GM18498 (cell line): ENCODE measurements at regions not wholly inside any gene's neighbourhood (a gene's known extent, or its start where the extent isn't known, plus 50 kb on each side); places are given as distances from the start of the nearest gene placed in this dataset.

Source experiments
- ATAC-seq: cut with Tn5 transposase; IDR thresholded peaks from one replicate; pipeline ENCODE4 v1.9.1; 2021; ENCODE audit warnings: mild to moderate bottlenecking, moderate library complexity; ENCODE audit not compliant: unreplicated experiment

DNA sequence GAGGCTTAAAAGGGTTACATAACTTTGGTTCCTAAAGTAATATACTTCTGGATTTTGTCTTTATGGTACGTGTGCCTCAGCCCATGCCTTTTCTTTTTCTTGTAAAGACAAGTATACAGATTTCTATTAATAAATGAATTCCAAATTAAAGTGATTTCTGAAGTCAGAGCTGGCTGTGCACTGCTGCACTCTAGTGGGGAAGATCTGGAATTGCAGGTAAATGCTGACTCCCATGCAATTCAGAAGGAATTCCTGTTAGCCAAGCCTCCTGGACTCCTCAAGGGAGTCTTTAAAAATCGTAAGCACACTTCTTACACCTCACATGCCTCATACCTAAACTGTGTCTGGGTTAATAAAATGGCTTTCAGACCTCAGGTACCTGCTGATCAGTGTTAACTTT is 118.4 kb upstream of the SLC7A1 start:
- ATAC-seq, result no peak

DNA sequence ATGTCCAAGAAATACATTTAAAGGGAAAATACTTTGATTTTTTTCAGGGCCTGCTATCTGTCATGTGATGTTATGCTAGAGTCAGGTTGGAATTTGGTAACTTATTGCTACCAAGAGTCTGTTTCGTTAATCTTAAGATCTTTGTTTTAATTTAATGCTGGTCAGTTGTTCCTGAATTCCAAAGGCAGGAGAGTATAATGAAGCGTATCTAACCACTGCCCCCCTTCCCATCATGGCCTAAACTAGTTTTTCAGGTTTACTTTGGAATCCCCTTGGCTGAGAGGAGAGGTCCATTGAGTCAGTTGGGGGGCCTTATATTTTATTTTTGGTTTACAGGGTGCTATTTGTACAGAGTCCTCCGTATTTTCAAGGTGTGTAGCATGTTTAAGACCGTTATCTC is 116.3 kb upstream of the SLC7A1 start:
- no peak for ATAC-seq

DNA sequence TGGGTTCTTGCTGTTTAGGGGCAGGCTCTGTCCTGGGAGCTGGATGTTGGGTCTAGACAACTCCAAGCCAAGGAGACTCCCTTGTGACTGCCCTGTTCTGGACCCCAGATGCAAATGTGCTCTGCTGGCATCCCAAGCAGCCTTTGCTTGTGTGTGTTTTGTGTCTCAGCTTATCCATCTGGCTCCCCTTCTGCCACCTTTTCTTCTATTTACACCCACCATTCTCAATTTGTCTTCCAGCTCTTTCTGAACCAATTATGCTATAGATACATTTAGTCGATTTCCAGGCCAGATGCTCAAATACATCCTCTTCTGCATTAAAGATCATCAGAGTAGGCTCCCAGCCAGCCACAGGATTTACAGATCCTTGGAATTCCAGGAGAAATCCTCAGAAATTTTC is 115.0 kb upstream of the SLC7A1 start:
- ATAC-seq, result no peak

DNA sequence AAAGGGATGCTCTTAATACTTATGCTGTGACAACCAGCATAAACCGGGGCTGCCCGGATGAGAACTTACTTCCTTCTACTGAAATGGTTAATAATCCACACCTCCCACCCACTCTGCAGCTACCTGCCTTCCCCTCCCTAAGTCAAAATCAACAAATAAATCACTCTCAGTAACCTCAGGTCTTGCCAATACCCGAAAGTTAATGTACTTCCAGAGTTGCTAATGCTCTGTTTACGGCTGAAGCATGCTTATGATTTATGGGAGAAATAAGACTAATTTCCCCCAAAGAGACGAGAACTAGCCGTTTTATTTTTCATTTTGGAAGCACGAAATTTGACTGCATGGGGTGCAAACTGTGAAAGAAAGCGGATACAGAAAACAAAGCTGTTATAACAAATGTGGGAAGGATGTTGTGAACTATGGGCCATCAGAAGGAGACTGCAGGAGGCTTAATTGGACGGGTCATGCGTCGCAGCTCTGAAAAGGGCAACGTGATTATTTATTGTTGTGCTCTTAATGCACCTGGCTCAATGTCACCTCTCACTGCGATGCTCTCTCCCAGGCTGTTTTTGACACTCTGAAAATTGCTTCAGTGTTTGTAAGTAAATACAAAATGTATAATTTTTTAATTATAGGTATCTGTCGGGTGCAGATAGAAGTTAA is 114.0 kb upstream of the SLC7A1 start:
- ATAC-seq, result no peak

DNA sequence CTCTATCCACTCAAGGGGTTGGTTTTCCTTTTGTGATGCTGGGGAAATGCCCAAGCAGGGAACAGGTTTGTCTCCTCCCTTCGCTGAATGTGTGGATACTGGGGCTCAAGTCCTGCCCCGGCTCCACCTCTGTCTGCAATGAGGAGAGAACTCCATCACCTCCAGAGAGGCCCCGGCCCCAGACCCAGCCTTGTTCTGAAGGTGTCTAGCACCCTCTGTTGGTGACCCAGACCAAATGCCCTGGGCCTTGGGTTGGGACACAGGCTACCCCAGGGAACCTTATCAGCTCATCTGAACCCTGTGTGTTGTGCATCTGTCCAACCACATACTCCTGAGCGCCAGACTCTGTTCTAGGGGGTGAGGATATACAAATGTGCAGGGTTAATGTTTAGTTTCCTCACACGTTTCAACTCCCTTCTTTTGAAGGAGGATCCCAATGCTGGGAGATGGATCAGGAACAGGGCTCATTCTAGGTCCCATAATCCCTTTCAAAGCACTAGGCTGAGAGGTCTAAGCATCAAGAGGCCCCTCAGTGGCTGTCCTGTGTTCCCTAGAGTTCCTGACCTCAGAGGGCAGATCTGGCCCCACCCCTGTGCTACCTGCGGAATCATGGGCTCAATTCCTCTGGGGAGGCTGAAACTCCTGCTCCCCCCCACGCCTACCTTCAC is 112.5 kb upstream of the SLC7A1 start:
- peak; percentile 55 for ATAC-seq

DNA sequence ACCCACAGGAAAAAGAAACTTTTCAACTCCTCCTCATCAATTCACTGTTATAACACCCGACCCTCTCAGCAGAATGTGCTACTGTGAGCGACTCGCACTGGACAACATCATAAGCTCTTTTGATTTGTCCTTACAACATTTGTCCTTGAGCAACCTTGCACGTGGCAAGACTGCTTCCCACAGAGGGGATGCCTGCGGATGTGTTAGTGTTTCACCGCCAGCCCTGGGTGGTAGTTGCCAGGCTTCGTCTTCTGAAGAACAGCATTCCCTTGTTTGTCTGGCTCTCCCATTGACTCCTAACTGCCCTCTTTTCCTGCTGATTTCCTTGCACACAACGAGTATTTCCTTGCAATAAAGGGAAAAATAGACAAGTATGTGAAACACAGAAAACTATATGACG is 111.4 kb upstream of the SLC7A1 start:
- ATAC-seq, result no peak

DNA sequence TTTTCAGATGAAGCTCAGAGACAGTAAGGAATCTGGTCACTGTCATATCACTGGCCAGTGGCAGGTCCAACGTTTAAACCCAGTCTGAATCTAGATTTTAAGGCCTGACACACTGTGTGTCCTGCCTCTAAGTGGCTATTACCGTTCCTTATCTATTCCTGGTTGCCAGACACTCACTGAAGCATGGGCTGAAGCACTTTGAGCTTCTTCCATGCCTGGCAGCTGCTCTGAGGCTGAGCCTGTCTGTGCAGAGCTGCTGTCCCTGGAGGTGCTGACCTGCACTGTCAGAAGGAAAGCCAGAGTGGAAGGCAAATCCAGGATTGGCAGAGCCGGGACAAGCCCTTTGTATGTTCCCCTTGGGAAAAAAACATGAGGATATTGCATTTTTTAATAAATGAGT is 109.2 kb upstream of the SLC7A1 start:
- no peak for ATAC-seq

DNA sequence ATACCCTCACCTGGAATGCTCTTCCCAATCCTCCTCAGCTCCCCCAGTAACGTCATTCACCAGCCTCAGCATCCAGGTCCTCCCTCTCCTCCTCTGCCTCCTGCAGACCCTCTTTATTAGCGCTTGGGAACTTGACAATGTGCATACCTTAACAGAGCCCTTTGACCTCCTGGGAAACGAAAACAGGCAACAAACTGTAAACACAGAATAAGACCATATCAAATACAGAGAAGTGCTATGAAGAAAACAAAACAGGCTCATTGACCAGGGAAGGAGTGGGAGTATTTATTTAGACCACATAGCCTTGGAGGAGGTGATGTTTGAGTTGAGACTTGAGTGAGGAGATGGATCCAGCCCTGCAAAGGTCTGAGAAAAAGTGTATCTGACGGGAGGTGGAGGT is 107.9 kb upstream of the SLC7A1 start:
- no peak for ATAC-seq

DNA sequence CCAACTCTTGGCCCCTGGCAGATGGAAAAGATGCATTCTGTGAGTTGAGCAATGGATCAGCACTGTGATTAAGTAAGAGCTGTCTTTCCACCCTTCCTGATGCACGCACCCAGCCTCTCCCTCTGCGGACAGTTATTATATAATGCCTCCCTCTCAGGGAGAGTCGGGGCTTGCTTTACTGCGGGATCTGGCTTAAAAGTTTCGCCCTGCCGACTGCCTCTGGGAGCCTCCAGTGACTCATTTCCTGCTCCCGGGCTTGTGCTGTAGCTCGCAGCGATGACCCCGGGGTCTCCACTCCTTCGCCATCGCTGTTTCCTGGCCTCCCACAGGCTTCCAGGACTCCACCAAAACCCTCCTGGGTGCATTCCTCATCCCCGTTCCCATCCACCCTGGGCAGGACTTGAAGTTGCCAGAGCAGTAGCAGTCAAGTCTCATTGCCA is 107.4 kb upstream of the SLC7A1 start:
- ATAC-seq, result no peak

DNA sequence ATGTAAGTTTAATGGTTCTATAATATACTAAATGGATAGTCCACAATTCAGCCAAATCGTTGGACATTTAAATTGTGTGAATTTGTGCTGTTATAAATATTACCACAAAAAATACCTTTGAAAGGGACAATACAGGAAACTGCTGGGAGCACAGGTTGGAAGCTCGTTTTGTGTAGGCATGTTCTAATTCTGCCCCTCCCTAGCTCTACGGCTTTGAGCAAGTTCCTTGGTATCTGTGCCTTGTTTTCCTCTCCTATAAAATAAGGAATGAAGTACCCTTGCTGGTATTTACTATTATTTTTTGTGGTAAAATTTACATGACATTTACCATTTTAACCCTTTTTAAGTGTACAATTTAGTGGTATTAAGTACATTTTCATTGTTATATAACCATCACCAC is 102.6 kb upstream of the SLC7A1 start:
- no peak for ATAC-seq

DNA sequence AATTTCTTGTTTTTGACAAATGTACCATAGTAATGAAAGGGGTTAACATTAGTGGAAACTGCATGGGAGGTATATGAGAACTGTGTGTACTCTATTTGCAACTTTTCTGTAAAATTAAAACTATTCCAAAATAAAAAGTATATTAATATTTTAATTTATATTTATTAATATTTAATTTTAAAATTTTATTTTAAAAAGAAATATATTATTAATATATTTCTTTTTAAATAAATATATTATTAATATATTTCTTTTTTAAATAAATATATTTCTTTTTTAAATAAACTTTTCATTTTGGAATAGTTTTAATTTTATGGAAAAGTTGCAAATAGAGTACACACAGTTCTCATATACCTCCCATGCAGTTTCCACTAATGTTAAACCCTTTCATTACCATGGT is 101.1 kb upstream of the SLC7A1 start:
- ATAC-seq, result no peak

DNA sequence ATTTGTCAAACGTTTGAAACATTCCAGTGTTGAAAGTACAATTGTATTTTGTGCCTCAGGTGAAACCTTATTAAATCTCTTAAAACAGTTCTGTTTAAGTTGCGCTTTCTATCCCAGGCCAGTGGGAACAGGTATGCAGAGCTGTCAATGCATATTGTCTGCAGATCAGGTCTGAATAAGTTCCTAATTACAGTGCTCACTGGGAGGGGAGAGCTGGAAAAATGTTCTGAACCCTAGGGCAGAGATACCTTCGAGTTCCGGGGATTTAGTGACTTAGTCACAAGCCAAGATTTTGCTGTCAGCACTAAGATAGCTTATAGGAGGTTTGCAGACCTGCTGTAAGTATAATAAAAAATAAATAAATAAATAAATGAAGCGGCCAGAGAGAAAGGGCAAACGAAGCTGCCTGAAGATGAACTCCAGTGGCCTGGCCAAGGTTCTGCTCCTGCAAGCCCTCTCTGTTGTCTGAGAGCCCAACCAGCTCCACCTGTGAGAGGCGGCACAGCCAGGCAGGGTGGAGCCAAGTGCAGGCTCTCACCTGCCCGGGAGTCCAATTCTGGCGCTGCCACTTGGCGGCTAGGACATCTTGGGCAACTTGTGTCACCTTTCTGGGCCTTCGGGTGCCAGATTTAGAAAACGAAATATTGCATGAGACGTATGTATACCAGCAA is 97.9 kb upstream of the SLC7A1 start:
- no peak for ATAC-seq

DNA sequence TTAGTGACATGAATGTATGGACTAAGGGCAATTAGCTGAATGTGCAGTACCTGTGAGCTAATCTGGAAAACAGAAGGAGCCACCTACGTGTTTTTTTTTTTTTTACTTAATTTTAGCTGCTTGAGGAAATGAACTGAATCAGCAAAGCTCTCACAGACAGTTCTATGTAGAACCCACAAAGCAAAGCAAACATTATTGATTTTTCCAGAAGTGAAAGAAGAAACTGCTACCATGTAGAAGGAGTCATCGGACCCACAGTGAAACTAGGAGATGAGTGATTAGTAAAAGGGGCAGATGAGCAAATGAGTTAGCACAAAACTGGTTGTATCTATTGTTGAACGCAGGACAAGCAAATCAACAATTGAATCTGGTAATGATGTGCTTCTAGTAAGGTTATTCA is 94.1 kb upstream of the SLC7A1 start:
- no peak for ATAC-seq

DNA sequence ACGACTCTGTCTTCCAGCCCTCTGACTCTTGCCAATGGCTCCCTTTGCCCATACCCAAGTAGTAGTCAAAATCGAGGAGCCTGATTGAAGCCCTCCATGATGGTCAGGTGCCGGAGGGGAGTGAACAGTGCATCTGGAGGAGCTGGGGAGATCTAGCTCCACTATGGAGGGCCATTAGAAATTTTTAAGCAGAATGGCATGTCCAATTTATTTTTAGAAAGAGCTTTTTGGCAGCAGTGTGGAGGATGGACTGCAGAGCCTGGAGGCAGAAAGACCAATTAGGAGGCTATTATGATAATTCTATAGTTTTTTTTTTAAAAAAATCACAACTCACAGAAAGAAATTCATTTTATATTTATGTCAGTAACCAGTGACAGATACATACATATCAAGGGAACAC is 92.7 kb upstream of the SLC7A1 start:
- ATAC-seq, result no peak

DNA sequence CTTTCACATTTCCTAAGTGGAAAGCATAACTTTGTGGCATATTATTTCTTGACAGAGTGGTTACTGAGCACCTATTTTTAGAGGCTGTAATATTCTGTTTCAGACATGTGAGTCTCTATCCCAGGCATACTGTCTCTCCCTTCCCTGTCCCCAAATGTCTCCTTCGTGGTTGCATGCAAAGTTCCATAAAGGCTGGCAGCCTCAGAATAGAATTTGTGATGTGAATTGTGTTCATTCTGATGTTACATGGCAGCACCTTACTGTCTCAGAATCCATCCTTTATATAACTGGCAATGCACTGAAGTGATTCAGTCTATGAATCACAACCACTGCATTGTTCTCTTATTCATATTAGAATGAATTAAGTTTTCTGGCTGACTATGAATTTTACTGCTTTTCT is 89.0 kb upstream of the SLC7A1 start:
- no peak for ATAC-seq

DNA sequence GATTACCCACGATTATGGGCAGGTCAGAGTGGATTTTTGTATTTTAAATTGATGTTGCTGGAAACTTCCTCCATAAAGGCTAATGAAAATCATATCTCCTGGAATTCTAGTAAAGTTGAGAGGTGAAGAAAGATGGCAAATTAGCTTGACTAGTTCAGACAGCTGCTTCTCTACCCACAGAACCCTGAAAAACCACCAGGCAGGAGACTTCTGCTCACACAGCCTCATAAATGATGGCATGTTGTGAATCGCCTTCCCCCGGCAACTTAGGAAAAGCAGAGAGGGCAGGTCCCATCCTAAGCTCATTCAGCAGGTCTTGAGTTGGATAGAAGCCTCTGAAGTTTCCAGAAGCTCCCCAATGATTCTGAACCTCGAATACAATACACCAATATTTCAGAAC is 87.6 kb upstream of the SLC7A1 start:
- no peak for ATAC-seq

DNA sequence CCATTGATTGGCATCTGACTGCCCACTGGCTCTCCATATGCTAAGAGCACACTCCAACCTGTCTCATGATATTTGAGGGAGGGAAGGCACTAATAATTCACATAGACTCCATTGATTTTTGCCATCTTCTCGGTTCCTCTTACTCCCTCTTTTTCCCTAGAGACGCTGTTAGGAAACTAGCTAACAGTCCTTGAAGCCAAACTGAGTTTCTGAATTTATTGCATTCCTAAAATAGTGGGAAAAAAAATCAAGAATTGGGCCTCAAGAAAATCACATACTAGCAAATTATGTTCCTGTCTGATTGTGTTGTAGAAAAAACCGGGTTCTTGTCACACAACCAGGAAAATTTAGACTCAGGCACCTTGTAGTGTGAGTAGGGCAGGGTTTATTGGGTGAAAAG is 86.4 kb upstream of the SLC7A1 start:
- ATAC-seq, result no peak

DNA sequence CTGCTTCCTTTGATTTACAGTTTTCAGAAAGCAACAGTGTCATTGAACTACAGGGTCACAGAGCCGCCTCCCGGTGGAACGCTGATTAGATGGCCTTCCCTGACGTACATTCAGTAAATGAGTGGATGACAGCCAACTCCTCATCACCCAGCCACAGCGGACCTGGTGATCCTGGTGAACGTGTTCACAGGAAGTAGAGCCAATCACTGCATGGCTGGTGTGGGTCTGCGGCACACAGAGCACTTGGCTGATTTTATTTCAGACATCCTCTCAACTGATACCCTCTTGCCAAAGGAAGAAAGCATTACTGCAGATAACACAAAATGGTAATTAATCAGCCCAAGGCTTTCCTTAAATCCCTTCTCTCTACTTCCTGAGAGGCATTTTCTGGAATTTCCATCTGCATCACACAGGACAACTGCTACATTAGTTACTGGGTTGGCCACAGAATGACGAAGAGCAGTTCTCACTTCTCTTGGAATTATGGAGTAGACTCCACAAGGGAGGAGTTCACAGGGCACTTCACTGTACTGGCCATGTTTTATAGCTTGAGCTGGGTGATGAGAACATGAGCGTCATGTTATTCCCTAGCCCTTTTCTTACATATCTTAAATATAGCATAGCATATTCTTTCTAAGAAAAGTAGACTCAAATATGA is 84.0 kb upstream of the SLC7A1 start:
- ATAC-seq, result no peak

DNA sequence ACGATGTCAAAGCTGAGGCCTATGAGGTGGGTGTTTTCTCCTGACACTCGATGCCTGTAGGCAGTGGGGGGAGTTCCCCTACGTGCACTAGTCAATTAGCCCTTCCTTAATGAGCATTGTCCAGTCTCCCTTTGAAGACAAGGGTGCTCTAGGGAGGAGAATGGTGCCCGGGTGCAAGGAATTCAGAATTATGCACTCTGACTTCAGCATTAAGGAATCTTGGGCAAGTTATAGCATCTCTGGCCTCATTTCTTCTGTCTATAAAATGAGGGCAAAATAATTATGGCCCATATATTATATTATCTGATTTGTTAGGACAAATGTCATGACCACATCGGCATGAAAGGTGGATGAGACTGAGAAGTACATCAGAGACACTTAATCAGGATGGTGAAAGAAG is 82.1 kb upstream of the SLC7A1 start:
- ATAC-seq, result no peak

DNA sequence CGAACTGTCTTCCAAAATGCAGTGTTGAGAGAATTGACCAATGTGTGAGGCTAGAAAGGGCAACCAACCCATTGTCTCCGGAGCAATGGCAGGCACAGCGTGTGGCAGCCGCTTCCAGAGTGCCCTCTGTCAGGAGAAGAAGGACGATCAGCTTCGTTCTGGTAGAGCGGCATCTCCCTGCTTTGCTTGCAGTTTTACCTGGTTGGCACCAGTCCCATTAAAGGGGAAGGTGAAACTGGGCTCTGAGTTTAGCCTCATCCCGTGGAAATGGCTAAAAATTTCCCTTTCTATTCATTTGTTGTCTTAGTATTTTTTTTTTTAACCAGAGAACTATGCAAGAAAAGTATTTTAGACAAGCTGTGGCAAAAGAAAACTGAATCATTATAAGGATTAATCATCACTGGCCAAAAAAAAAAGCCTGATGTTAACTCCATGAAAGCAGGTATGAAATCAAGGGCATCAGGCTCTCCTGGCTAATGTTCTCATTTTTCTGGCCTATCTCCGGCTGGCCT is 81.5 kb upstream of the SLC7A1 start:
- no peak for ATAC-seq

DNA sequence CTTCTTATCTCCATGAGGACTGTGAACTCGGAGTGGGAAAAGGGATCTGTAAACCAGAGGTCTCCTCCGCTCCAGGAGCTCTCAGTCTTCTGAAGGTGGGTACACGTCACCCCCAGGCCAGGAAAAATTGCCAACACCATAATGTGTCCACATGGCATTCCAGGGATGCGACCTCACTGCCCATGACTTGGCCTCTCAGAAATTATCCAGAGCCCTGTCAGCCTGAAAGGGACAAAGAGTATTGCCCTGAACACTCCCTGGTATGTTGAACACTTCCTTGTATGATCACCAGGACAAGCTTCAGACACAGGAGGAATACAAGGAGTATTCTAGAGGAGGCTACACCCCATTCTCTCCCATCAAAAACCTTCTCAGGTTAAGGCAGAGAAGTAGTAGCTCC is 81.0 kb upstream of the SLC7A1 start:
- ATAC-seq, result no peak

DNA sequence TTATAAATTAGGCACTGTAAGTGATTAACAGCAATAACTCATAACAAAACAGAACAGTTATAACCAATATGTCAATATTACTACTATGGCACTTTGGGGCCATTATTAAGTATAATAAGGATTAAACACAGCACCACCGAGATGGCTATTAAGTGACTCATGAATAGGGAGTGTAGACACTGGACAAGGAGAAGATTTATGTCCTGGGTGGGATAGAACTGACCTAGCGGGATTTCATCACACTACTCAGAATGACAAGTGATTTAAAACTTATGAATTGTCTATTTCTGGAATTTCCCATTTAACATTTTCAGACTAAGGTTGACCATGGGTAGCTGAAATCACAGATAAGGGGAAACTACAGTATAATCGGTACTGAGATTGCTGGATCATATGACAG is 79.0 kb upstream of the SLC7A1 start:
- no peak for ATAC-seq
